DMS 273 (cell line): ENCODE measurements at regions not wholly inside any gene's neighbourhood (a gene's known extent, or its start where the extent isn't known, plus 50 kb on each side); places are given as distances from the start of the nearest gene placed in this dataset.
A peak's percentile ranks its signal among the peaks of the same experiment; 100 is the strongest.

ENCODE experiments used
- DNase-seq: peaks from one replicate; lab custom pipeline; 2025; ENCODE audit not compliant: unreplicated experiment; lab: John Stamatoyannopoulos, UW

GRCh38 chr4:152117520-152117919 is 356.7 kb upstream of the GATB start:
- DNase-seq, result no peak

GRCh38 chr4:152117054-152117453 is 356.2 kb upstream of the GATB start:
- no peak for DNase-seq

- DNase-seq, result no peak
Observed at GRCh38 chr4:152115794-152116193, 355.0 kb upstream of the GATB start.

GRCh38 chr4:152115118-152115517 is 354.3 kb upstream of the GATB start:
- no peak for DNase-seq

GRCh38 chr4:152114562-152114961 is 353.8 kb upstream of the GATB start:
- DNase-seq, result no peak

- no peak for DNase-seq
Observed at GRCh38 chr4:152112887-152113286, 352.1 kb upstream of the GATB start.

- DNase-seq, result no peak
Observed at GRCh38 chr4:152112190-152112589, 351.4 kb upstream of the GATB start.

- DNase-seq, result no peak
Observed at GRCh38 chr4:152110780-152111179, 350.0 kb upstream of the GATB start.

GRCh38 chr4:152109531-152110509 is 349.0 kb upstream of the GATB start:
- no peak for DNase-seq

- DNase-seq, result no peak
Observed at GRCh38 chr4:152107736-152108500, 347.1 kb upstream of the GATB start.

GRCh38 chr4:152106781-152107321 is 346.0 kb upstream of the GATB start:
- DNase-seq, result peak; percentile 81

GRCh38 chr4:152106113-152106763 is 345.4 kb upstream of the GATB start:
- peak; percentile 8 for DNase-seq

- peak; percentile 1 for DNase-seq
Observed at GRCh38 chr4:152104901-152105357, 344.1 kb upstream of the GATB start.

GRCh38 chr4:152104356-152104755 is 343.5 kb upstream of the GATB start:
- no peak for DNase-seq

- no peak for DNase-seq
Observed at GRCh38 chr4:152103181-152103901, 342.5 kb upstream of the GATB start.

- DNase-seq, result no peak
Observed at GRCh38 chr4:152102436-152103000, 341.7 kb upstream of the GATB start.

GRCh38 chr4:152101556-152102435 is 341.0 kb upstream of the GATB start:
- no peak for DNase-seq

- peak; percentile 21 for DNase-seq
Observed at GRCh38 chr4:152100379-152101201, 339.8 kb upstream of the GATB start.
